ENCODE measurements at regions not wholly inside any gene's neighbourhood (a gene's known extent, or its start where the extent isn't known, plus 50 kb on each side); places are given as distances from the start of the nearest gene placed in this dataset.

DNA sequence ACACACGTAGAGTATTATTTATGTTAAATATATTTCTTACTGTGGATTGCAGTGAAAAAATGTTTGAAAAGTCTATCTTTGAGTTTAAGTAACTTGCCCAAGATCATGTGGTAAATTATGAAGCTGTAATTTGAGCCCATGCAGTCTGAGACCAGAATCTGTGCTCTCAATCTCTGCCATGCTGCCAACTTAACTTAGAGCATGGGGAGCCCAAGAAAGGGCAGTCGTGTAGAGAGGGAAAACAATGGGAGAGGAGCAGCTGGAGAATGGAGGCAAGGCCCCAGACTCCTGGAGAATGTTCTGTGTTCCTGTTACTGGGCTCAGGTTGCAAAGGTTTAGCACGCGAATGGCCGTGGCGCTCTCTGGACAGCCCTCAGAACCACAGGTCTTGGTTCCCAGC, 311.6 kb upstream of the RASGRP1 start:
- TF ChIP-seq, protein P1, sequence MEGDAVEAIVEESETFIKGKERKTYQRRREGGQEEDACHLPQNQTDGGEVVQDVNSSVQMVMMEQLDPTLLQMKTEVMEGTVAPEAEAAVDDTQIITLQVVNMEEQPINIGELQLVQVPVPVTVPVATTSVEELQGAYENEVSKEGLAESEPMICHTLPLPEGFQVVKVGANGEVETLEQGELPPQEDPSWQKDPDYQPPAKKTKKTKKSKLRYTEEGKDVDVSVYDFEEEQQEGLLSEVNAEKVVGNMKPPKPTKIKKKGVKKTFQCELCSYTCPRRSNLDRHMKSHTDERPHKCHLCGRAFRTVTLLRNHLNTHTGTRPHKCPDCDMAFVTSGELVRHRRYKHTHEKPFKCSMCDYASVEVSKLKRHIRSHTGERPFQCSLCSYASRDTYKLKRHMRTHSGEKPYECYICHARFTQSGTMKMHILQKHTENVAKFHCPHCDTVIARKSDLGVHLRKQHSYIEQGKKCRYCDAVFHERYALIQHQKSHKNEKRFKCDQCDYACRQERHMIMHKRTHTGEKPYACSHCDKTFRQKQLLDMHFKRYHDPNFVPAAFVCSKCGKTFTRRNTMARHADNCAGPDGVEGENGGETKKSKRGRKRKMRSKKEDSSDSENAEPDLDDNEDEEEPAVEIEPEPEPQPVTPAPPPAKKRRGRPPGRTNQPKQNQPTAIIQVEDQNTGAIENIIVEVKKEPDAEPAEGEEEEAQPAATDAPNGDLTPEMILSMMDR (IDR thresholded peaks at IDR 0.05), result no peak
- TF ChIP-seq ZNF121 (CRISPR knock-in tag; IDR thresholded peaks at IDR 0.05) (no peak), NFE2L1 (CRISPR knock-in tag; IDR thresholded peaks at IDR 0.05) (no peak), ATF1 (CRISPR knock-in tag; IDR thresholded peaks at IDR 0.05) (no peak), TCF7 (CRISPR knock-in tag; IDR thresholded peaks at IDR 0.05; ENCODE audit: low read depth) (no peak), RELA (CRISPR knock-in tag; IDR thresholded peaks at IDR 0.05; ENCODE audit: borderline replicate concordance) (no peak), CREM (CRISPR knock-in tag; IDR thresholded peaks at IDR 0.05) (no peak), JUN (CRISPR knock-in tag; IDR thresholded peaks at IDR 0.05) (no peak), FOXP1 (CRISPR knock-in tag; IDR thresholded peaks at IDR 0.05; ENCODE audit: borderline replicate concordance) (no peak), FOXK1 (CRISPR knock-in tag; IDR thresholded peaks at IDR 0.05) (no peak), CREB1 (CRISPR knock-in tag; IDR thresholded peaks at IDR 0.05) (no peak)
- TF ChIP-seq, protein P2, sequence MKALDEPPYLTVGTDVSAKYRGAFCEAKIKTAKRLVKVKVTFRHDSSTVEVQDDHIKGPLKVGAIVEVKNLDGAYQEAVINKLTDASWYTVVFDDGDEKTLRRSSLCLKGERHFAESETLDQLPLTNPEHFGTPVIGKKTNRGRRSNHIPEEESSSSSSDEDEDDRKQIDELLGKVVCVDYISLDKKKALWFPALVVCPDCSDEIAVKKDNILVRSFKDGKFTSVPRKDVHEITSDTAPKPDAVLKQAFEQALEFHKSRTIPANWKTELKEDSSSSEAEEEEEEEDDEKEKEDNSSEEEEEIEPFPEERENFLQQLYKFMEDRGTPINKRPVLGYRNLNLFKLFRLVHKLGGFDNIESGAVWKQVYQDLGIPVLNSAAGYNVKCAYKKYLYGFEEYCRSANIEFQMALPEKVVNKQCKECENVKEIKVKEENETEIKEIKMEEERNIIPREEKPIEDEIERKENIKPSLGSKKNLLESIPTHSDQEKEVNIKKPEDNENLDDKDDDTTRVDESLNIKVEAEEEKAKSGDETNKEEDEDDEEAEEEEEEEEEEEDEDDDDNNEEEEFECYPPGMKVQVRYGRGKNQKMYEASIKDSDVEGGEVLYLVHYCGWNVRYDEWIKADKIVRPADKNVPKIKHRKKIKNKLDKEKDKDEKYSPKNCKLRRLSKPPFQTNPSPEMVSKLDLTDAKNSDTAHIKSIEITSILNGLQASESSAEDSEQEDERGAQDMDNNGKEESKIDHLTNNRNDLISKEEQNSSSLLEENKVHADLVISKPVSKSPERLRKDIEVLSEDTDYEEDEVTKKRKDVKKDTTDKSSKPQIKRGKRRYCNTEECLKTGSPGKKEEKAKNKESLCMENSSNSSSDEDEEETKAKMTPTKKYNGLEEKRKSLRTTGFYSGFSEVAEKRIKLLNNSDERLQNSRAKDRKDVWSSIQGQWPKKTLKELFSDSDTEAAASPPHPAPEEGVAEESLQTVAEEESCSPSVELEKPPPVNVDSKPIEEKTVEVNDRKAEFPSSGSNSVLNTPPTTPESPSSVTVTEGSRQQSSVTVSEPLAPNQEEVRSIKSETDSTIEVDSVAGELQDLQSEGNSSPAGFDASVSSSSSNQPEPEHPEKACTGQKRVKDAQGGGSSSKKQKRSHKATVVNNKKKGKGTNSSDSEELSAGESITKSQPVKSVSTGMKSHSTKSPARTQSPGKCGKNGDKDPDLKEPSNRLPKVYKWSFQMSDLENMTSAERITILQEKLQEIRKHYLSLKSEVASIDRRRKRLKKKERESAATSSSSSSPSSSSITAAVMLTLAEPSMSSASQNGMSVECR (CRISPR knock-in tag; IDR thresholded peaks at IDR 0.05; ENCODE audit: borderline replicate concordance), result no peak
- TF ChIP-seq, protein P3, sequence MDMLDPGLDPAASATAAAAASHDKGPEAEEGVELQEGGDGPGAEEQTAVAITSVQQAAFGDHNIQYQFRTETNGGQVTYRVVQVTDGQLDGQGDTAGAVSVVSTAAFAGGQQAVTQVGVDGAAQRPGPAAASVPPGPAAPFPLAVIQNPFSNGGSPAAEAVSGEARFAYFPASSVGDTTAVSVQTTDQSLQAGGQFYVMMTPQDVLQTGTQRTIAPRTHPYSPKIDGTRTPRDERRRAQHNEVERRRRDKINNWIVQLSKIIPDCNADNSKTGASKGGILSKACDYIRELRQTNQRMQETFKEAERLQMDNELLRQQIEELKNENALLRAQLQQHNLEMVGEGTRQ (CRISPR knock-in tag; IDR thresholded peaks at IDR 0.05), result no peak
- TF ChIP-seq, protein P4, sequence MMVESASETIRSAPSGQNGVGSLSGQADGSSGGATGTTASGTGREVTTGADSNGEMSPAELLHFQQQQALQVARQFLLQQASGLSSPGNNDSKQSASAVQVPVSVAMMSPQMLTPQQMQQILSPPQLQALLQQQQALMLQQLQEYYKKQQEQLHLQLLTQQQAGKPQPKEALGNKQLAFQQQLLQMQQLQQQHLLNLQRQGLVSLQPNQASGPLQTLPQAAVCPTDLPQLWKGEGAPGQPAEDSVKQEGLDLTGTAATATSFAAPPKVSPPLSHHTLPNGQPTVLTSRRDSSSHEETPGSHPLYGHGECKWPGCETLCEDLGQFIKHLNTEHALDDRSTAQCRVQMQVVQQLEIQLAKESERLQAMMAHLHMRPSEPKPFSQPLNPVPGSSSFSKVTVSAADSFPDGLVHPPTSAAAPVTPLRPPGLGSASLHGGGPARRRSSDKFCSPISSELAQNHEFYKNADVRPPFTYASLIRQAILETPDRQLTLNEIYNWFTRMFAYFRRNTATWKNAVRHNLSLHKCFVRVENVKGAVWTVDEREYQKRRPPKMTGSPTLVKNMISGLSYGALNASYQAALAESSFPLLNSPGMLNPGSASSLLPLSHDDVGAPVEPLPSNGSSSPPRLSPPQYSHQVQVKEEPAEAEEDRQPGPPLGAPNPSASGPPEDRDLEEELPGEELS (CRISPR knock-in tag; IDR thresholded peaks at IDR 0.05), result no peak
